ENCODE measurements at regions not wholly inside any gene's neighbourhood (a gene's known extent, or its start where the extent isn't known, plus 50 kb on each side); places are given as distances from the start of the nearest gene placed in this dataset.

DNA sequence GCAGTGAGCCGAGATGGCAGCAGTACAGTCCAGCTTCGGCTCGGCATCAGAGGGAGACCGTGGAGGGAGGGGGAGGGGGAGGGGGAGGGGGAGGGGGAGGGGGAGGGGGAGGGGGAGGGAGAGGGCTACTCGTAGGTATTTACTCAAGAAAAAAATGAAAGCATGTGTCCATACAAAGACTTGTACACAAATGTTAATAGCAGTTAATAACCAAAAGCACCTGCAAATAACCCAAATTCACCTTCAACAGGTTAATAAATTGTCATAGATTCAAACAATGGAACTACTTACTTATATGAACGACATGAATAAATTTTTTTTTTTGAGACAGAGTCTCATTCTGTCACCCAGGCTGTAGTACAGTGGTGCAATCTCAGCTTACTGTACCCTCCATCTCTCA lies 152.4 kb downstream of the BRMS1L start:
- no peak overlapping the region for H3K4me3 ChIP-seq (ENCODE audit: low read depth, low read length)
- TF ChIP-seq, protein P1, sequence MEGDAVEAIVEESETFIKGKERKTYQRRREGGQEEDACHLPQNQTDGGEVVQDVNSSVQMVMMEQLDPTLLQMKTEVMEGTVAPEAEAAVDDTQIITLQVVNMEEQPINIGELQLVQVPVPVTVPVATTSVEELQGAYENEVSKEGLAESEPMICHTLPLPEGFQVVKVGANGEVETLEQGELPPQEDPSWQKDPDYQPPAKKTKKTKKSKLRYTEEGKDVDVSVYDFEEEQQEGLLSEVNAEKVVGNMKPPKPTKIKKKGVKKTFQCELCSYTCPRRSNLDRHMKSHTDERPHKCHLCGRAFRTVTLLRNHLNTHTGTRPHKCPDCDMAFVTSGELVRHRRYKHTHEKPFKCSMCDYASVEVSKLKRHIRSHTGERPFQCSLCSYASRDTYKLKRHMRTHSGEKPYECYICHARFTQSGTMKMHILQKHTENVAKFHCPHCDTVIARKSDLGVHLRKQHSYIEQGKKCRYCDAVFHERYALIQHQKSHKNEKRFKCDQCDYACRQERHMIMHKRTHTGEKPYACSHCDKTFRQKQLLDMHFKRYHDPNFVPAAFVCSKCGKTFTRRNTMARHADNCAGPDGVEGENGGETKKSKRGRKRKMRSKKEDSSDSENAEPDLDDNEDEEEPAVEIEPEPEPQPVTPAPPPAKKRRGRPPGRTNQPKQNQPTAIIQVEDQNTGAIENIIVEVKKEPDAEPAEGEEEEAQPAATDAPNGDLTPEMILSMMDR (IDR thresholded peaks at IDR 0.05; ENCODE audit: low read depth, low read length): no peak

DNA sequence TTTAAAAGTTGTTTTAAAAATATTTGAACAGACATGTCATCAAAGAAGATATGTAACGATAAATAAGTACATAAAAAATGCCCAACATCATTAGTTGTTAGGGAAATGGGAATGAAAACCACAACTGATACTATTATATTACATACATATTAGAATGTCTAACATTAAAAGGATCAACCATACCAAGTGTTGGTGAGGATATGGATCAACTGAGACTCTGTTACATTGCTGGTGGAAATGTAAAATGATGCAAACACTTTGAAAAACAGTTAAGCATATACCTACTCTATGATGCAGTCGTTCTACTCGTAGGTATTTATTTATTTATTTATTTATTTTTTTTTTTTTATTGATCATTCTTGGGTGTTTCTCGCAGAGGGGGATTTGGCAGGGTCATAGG lies 149.7 kb downstream of the BRMS1L start:
- TF ChIP-seq, protein P1 (IDR thresholded peaks at IDR 0.05; ENCODE audit: low read depth, low read length): no peak
- H3K4me3 ChIP-seq (ENCODE audit: low read depth, low read length): no peak overlapping the region

DNA sequence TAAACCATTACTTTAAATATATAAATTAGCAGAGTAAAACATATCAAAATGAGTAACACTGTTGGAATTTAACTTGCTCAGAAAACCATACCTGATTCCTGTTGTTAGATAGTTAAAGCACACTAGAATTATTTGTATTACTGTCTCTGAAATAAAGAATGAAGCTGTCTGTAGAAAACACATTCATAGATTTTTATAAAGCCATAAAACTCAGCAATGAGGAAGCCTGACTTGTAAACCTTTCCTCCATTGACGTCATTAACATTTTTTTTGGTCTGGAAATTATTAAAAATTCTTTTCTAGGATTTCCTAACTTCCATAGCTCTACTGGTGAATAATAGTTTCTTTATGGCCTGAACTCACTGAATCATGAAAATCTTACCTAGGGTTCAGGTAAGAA lies 147.6 kb downstream of the BRMS1L start:
- no peak overlapping the region for H3K4me3 ChIP-seq (ENCODE audit: low read depth, low read length)
- TF ChIP-seq, protein P1 (IDR thresholded peaks at IDR 0.05; ENCODE audit: low read depth, low read length): no peak

DNA sequence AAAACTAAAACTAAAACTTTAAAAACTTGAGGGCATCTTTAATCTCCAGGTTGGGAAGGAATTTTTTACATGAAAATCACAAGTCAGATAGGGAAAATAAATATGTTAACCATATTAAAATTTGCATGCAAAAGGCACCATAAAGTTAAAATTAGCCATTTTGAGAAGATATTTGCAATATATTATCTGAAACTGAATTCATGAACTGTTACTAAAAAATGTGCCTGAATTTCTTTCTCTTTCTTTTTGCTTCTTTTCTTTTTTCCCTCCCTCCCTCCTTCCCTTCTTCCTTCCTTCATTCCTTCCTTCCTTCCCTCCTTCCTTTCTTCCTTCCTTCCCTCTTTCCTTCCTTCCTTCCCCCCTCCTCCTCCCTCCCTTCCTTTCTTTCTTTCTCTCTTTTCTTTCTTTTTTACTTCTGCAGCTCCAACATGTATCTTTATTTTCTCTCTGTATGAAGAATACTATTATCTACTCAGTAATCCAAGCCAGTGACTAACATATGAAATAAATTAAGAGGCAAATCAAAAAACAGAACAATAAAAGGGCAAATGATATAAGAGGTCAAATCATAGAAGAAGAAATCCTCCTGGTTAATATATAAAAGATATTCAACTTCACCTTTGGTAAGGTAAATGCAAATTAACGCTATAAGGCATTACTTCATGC lies 146.0 kb downstream of the BRMS1L start:
- TF ChIP-seq, protein P1 (IDR thresholded peaks at IDR 0.05; ENCODE audit: low read depth, low read length): no peak
- no peak overlapping the region for H3K4me3 ChIP-seq (ENCODE audit: low read depth, low read length)

DNA sequence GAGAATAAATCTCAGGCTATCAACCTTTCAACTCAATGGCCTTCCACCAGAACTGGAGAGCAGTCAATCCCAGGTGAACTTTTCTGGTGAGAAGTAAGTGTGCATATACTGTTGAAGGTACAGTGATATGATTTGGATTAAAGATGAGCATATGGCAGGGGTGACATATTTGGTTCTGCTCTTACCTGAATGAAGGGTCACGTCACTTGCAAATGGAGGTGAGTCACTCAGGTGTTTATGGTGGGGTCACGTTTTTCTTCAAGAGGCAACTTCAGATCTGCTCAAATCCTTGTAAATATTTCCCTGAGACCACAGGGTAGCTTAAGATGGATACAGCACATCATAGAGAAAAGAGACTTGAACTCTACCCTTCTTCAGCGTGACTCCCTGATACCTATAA lies 143.2 kb downstream of the BRMS1L start:
- H3K4me3 ChIP-seq (ENCODE audit: low read depth, low read length): no peak overlapping the region
- TF ChIP-seq, protein P1 (IDR thresholded peaks at IDR 0.05; ENCODE audit: low read depth, low read length): no peak

DNA sequence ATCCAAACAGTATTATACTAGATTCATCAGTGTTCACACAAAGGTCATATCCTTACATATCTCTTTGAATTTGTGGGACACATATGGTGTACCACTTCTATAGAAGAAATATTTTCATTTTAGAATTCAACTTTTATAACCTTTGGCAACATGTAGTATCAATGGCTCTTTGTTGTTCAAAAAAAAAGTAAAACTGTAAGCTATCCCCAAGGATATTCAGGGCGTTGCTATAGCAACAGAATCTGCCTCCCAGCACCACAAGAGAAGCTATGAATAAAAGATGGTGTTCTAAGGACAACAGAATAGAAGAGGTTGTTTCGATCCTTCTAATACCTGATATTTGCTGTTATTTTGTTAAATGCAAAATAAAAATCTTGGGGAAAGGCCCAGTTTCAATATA lies 139.3 kb downstream of the BRMS1L start:
- TF ChIP-seq, protein P1 (IDR thresholded peaks at IDR 0.05; ENCODE audit: low read depth, low read length): no peak
- H3K4me3 ChIP-seq (ENCODE audit: low read depth, low read length): no peak overlapping the region

DNA sequence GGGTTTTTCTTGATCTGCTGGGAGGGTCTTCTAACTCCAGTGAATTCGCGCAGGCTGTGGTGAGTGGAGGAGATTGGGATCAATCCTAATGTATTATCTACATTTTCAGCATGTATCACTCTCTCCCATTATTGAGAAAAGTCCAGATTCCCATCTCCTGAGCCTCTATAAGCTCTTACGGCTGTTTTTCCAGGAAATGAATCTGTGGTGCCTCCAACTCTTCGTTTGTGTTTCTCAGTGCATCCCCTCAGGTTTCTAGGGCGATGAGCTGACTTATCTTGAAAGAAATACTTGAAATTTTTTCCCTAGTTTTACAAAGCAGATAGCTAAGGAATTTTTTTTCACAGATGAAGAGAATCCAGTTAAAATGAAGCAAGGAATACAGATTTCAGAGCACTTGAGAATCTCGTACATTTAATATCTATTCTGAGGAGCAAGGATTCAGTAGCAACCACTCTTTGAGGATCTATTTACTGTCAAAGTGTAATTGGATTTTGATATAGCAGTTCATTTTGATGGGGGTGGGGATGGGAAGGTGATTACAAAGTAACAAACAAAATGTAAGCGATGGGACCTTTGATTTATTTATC lies 138.7 kb downstream of the BRMS1L start:
- TF ChIP-seq, protein P1 (IDR thresholded peaks at IDR 0.05; ENCODE audit: low read depth, low read length): no peak
- no peak overlapping the region for H3K4me3 ChIP-seq (ENCODE audit: low read depth, low read length)
